GM23248 (cell line): ENCODE measurements at regions not wholly inside any gene's neighbourhood (a gene's known extent, or its start where the extent isn't known, plus 50 kb on each side); places are given as distances from the start of the nearest gene placed in this dataset.

Source experiments
- DNase-seq: peaks from one replicate; pipeline ENCODE4 v3.0.0-alpha.2; 2015
- H2AFZ ChIP-seq: fragments of 200-600 bp; sonication (generic); 2 replicates; pipeline ENCODE4 v1.6.1; 2016; ENCODE audit warnings: antibody characterized with exemption
- H3F3A ChIP-seq: fragments of 200-600 bp; sonication (generic); 2 replicates; pipeline ENCODE4 v1.6.1; 2016; ENCODE audit warnings: mild to moderate bottlenecking, antibody characterized with exemption, mixed run types; ENCODE audit not compliant: insufficient read depth
- H3K27ac ChIP-seq: fragments of 200-600 bp; sonication (generic); 2 replicates; pipeline ENCODE4 v1.5.1; 2016; ENCODE audit warnings: mild to moderate bottlenecking
- H3K27me3 ChIP-seq: fragments of 200-600 bp; sonication (generic); replicated peaks from 2 replicates; pipeline ENCODE4 v1.6.1; 2016; ENCODE audit warnings: mild to moderate bottlenecking; ENCODE audit not compliant: insufficient read depth
- H3K36me3 ChIP-seq: fragments of 200-600 bp; sonication (generic); 2 replicates; pipeline ENCODE4 v1.6.1; 2016; ENCODE audit warnings: low read depth, mild to moderate bottlenecking
- H3K4me1 ChIP-seq: fragments of 200-600 bp; sonication (generic); 2 replicates; pipeline ENCODE4 v1.6.1; 2016; ENCODE audit warnings: mild to moderate bottlenecking; ENCODE audit not compliant: insufficient read depth
- H3K4me2 ChIP-seq: fragments of 200-600 bp; sonication (generic); one replicate; pipeline ENCODE4 v1.6.1; 2016; ENCODE audit warnings: mild to moderate bottlenecking; ENCODE audit not compliant: unreplicated experiment
- H3K4me3 ChIP-seq: fragments of 200-600 bp; sonication (generic); 2 replicates; pipeline ENCODE4 v1.5.1; 2016; ENCODE audit warnings: mild to moderate bottlenecking
- H3K79me2 ChIP-seq: fragments of 200-600 bp; sonication (generic); 2 replicates; pipeline ENCODE4 v1.6.1; 2016; ENCODE audit warnings: mild to moderate bottlenecking; ENCODE audit not compliant: insufficient read depth
- H3K9ac ChIP-seq: fragments of 200-600 bp; sonication (generic); 2 replicates; pipeline ENCODE4 v1.6.1; 2016; ENCODE audit warnings: mild to moderate bottlenecking
- H3K9me2 ChIP-seq: fragments of 200-600 bp; sonication (generic); 2 replicates; pipeline ENCODE4 v1.6.1; 2016; ENCODE audit warnings: mixed run types, mild to moderate bottlenecking, moderate library complexity; ENCODE audit not compliant: insufficient read depth
- H3K9me3 ChIP-seq: fragments of 200-600 bp; sonication (generic); one replicate; pipeline ENCODE4 v1.6.1; 2017; ENCODE audit warnings: low read depth
- H4K20me1 ChIP-seq: fragments of 200-600 bp; sonication (generic); 2 replicates; pipeline ENCODE4 v1.6.0; 2016; ENCODE audit not compliant: insufficient read depth
- EZH2 ChIP-seq: fragments of 200-600 bp; sonication (generic); IDR thresholded peaks from 2 replicates; pipeline ENCODE4 v1.6.1; 2018; ENCODE audit warnings: antibody characterized with exemption, mild to moderate bottlenecking; ENCODE audit not compliant: insufficient read depth, poor library complexity, severe bottlenecking
- EZH2phosphoT487 ChIP-seq: fragments of 200-600 bp; sonication (generic); IDR thresholded peaks from 2 replicates; pipeline ENCODE4 v1.6.1; 2018; ENCODE audit warnings: antibody characterized with exemption, moderate library complexity, mild to moderate bottlenecking, low read depth; ENCODE audit not compliant: insufficient read depth
- WGBS, 2 experiments: methylation state at CpG; one replicate each; pipeline ENCODE4 v1.1.6; 2015 to 2017; ENCODE audit warnings: low lambda C conversion rate in 2 of 2, low coverage in 1 of 2; ENCODE audit errors: missing lambda C conversion rate in 2 of 2; 5-methylcytosine and 5-hydroxymethylcytosine counted together
- in situ Hi-C: fragments of 300-500 bp; cut with MboI; formaldehyde crosslinking; loops from 2 replicates; pipeline ENCODE4 v1.15.0; 2020

DNA sequence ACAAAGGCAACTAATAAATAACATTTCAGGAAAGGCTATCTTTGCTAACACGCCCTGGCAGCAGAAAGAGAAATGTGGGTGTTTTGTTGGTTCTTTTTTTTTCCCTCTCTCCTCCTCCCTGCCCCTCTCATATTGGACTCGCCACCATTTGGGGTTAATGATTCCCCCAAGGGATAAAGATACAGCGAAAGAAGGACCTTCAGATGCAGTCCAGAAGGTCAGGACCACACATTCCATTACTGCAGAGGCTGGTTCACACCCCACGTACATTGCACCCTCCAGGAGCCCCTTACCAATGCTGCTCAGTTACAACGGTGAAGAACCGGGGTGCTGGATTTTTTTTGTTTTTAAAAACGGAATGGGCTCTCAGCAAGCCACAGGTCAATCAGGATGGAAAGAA lies 156.9 kb upstream of the TIAM1 start:
- H4K20me1 ChIP-seq = no peaks in the 10 kb centered on the region

DNA sequence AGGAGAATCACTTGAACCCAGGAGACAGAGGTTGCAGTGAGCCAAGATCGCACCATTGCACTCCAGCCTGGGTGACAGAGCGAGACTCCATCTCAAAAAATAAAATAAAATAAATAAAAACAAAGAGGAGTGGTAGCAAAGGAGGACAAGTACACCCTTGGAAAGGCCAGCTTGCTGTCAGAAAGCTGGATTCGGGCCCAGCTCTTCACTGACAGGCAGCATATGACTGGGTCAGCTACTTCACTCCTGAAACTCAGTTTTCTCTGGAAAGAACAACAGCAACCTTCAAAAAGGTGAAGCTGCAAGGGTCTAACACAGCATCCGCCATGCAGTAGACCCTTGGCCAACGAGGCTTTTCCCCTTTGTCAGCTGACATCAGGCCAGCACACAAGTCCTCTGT lies 156.0 kb upstream of the TIAM1 start:
- Histone ChIP-seq H3K79me2 (no peaks in the 10 kb centered on the region), H3K4me2 (no peak overlapping the region), H2AFZ (no peak overlapping the region), H3K27me3 (no peaks in the 10 kb centered on the region), H3K27ac (no peak overlapping the region), H3K9me3 (no peaks in the 10 kb centered on the region), H3F3A (no peaks in the 10 kb centered on the region), H3K9me2 (no peaks in the 10 kb centered on the region), H3K4me3 (no peak overlapping the region), H3K4me1 (no peaks in the 10 kb centered on the region), H4K20me1 (no peaks in the 10 kb centered on the region), H3K36me3 (no peaks in the 10 kb centered on the region), H3K9ac (no peak overlapping the region)
- in situ Hi-C loops = no loop called here
- TF ChIP-seq EZH2 (no peak), EZH2phosphoT487 (no peak)
- no peak for DNase-seq
- WGBS, 2 experiments = 50 to 57% methylated on average over 5 of the region's 5 CpGs

More for the DNA sequence above, 156.9 kb upstream of the TIAM1 start:
- no peak overlapping the region for H2AFZ ChIP-seq
- in situ Hi-C loops = no loop called here
- H3K79me2 ChIP-seq = no peaks in the 10 kb centered on the region
- DNase-seq = no peak
- H3F3A ChIP-seq = no peaks in the 10 kb centered on the region
- TF ChIP-seq EZH2phosphoT487 (no peak), EZH2 (no peak)
- H3K27me3 ChIP-seq = no peaks in the 10 kb centered on the region
- H3K9ac ChIP-seq = no peak overlapping the region
- no peaks in the 10 kb centered on the region for H3K9me2 ChIP-seq
- no peaks in the 10 kb centered on the region for H3K36me3 ChIP-seq
- H3K4me1 ChIP-seq = no peaks in the 10 kb centered on the region
- H3K4me3 ChIP-seq = no peak overlapping the region
- H3K9me3 ChIP-seq = no peaks in the 10 kb centered on the region
- no peak overlapping the region for H3K27ac ChIP-seq
- 51 to 54% methylated on average over 7 of the region's 7 CpGs for WGBS, 2 experiments
- H3K4me2 ChIP-seq = no peak overlapping the region

DNA sequence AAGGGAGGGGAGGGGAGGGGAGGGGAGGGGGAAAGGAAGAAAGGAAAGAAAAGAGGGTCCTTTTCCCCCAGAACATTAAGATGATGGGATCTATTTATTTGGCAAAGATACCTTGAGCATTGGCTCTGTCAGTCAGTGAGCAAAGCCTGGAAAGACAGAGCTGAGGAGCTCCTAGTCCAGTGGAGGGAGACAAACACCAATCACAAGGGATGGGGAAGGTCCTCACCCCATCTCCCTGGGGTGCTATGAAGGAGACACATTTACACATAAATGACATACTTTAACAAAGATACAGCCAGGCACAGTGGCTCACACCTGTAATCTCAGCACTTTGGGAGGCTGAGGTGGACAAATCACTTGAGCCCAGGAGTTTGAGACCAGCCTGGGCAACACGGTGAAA lies 154.9 kb upstream of the TIAM1 start:
- no peak for TF ChIP-seq EZH2phosphoT487
- no peak for TF ChIP-seq EZH2
- Histone ChIP-seq H2AFZ (no peak overlapping the region), H3F3A (no peaks in the 10 kb centered on the region), H3K9ac (no peak overlapping the region), H3K9me3 (no peaks in the 10 kb centered on the region), H3K27ac (no peak overlapping the region), H3K79me2 (no peaks in the 10 kb centered on the region), H3K27me3 (no peaks in the 10 kb centered on the region), H3K9me2 (no peaks in the 10 kb centered on the region), H3K4me1 (no peaks in the 10 kb centered on the region), H3K36me3 (no peaks in the 10 kb centered on the region), H3K4me2 (no peak overlapping the region), H3K4me3 (no peak overlapping the region), H4K20me1 (no peaks in the 10 kb centered on the region)
- in situ Hi-C loops = no loop called here
- DNase-seq = no peak
- 0% methylated on average over 1 of the region's 1 CpG for WGBS, 2 experiments

DNA sequence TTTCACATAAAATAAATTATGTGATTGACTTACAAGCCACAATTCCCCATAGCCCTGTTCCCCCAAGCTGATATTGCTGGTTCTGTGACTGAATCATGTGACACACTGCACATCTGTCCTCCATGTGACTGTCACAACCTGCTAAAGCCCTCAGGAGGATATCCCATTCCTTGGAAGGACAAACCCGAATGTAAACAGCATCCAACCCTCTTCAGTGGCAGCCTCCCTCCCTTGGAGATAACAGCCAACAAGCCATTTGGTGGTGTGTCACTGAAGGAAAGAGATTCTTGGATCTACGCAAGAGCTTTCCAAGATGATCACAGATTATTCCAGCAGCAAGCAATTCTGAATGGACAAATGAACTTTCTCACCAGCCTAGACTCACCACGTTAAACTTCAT lies 153.9 kb upstream of the TIAM1 start:
- H3F3A ChIP-seq = no peaks in the 10 kb centered on the region
- no peak for DNase-seq
- no peak overlapping the region for H3K27ac ChIP-seq
- 4 to 7% methylated on average over 3 of the region's 3 CpGs for WGBS, 2 experiments
- no peaks in the 10 kb centered on the region for H3K9me2 ChIP-seq
- H4K20me1 ChIP-seq = no peaks in the 10 kb centered on the region
- H2AFZ ChIP-seq = no peak overlapping the region
- H3K27me3 ChIP-seq = no peaks in the 10 kb centered on the region; the same call in 1 of the 2 replicates
- H3K4me2 ChIP-seq = no peak overlapping the region
- no peaks in the 10 kb centered on the region for H3K4me1 ChIP-seq
- in situ Hi-C loops = no loop called here
- H3K4me3 ChIP-seq = no peak overlapping the region
- H3K79me2 ChIP-seq = no peaks in the 10 kb centered on the region
- H3K36me3 ChIP-seq = no peaks in the 10 kb centered on the region
- H3K9me3 ChIP-seq = no peaks in the 10 kb centered on the region
- no peak for TF ChIP-seq EZH2phosphoT487
- H3K9ac ChIP-seq = no peak overlapping the region

DNA sequence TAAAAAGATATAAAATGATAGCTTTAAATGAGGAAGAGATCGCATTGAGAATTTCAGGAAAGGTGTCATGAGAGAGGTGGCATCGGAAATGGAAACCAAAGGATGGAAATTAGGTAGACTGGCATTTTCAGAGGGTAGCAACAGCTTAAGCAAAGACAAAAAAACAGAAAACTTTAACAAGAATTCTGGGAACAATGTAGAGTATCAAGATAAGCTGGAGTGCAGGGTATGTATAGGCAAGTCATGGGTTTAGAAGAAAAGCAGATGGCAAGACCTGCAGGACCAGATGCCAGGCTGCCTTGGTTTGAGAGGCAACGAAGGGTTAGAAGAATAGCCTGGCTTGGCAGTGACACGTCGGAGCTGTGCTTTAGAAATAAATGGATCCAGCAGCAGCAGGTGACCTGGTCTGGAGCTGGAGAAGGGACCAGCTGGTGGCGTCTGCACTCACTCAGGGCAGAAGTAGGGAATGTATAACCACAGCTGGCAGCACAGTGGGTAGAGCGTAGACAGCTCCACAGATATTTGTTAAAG lies 149.4 kb upstream of the TIAM1 start:
- no peaks in the 10 kb centered on the region for H3F3A ChIP-seq
- in situ Hi-C loops = no loop called here
- 31 to 35% methylated on average over 7 of the region's 7 CpGs for WGBS, 2 experiments
- H3K9me3 ChIP-seq = no peaks in the 10 kb centered on the region
- TF ChIP-seq EZH2phosphoT487 (no peak), EZH2 (no peak)
- no peaks in the 10 kb centered on the region for H3K4me1 ChIP-seq
- H3K27me3 ChIP-seq = no peaks in the 10 kb centered on the region; the same call in 1 of the 2 replicates
- no peak overlapping the region for H3K9ac ChIP-seq
- no peaks in the 10 kb centered on the region for H3K36me3 ChIP-seq
- no peak overlapping the region for H3K4me2 ChIP-seq
- H3K9me2 ChIP-seq = no peaks in the 10 kb centered on the region
- no peaks in the 10 kb centered on the region for H4K20me1 ChIP-seq
- H3K79me2 ChIP-seq = no peaks in the 10 kb centered on the region
- H3K27ac ChIP-seq = no peak overlapping the region
- no peak overlapping the region for H3K4me3 ChIP-seq
- no peak for DNase-seq
- H2AFZ ChIP-seq = no peak overlapping the region
